GM23338 (cell line): ENCODE measurements at regions not wholly inside any gene's neighbourhood (a gene's known extent, or its start where the extent isn't known, plus 50 kb on each side); places are given as distances from the start of the nearest gene placed in this dataset.

Source experiments
- ATAC-seq: fragments of 200-7000 bp; cut with Tn5 transposase; 3 replicates; pipeline ENCODE4 v1.9.1; 2020
- DNase-seq: peaks from one replicate; pipeline ENCODE4 v3.0.0-alpha.2; 2015; ENCODE audit warnings: low spot score
- H2AFZ ChIP-seq: fragments of 200-600 bp; sonication (generic); 2 replicates; pipeline ENCODE4 v1.8.0; 2016; ENCODE audit warnings: antibody characterized with exemption, mild to moderate bottlenecking, moderate library complexity
- H3F3A ChIP-seq: fragments of 200-600 bp; sonication (generic); replicated peaks from 2 replicates; pipeline ENCODE4 v1.8.0; 2017; ENCODE audit warnings: antibody characterized with exemption, mixed run types, low read depth
- H3K27ac ChIP-seq: fragments of 200-600 bp; sonication (generic); 2 replicates; pipeline ENCODE4 v1.6.1; 2016; ENCODE audit warnings: low read depth
- H3K27me3 ChIP-seq: fragments of 200-600 bp; sonication (generic); 2 replicates; pipeline ENCODE4 v1.8.0; 2016; ENCODE audit warnings: mild to moderate bottlenecking, mixed run types, moderate library complexity; ENCODE audit not compliant: insufficient read depth
- H3K36me3 ChIP-seq: fragments of 200-600 bp; sonication (generic); 2 replicates; pipeline ENCODE4 v1.8.0; 2016; ENCODE audit warnings: mild to moderate bottlenecking; ENCODE audit not compliant: insufficient read depth
- H3K4me1 ChIP-seq: fragments of 200-600 bp; sonication (generic); 2 replicates; pipeline ENCODE4 v1.8.0; 2016; ENCODE audit warnings: mild to moderate bottlenecking, moderate library complexity; ENCODE audit not compliant: insufficient read depth
- H3K4me2 ChIP-seq: fragments of 200-600 bp; sonication (generic); 2 replicates; pipeline ENCODE4 v1.7.1; 2017; ENCODE audit warnings: mixed run types
- H3K4me3 ChIP-seq: fragments of 200-600 bp; sonication (generic); 2 replicates; pipeline ENCODE4 v1.6.1; 2016; ENCODE audit warnings: mixed run types
- H3K79me2 ChIP-seq: fragments of 200-600 bp; sonication (generic); replicated peaks from 2 replicates; pipeline ENCODE4 v1.8.0; 2017; ENCODE audit warnings: mild to moderate bottlenecking; ENCODE audit not compliant: insufficient read depth
- H3K9me2 ChIP-seq: fragments of 200-600 bp; sonication (generic); 2 replicates; pipeline ENCODE4 v1.8.0; 2017; ENCODE audit not compliant: insufficient read depth
- H4K20me1 ChIP-seq: fragments of 200-600 bp; sonication (generic); replicated peaks from 2 replicates; pipeline ENCODE4 v1.8.0; 2017; ENCODE audit warnings: mild to moderate bottlenecking; ENCODE audit not compliant: insufficient read depth
- H3K27ac Mint-ChIP-seq: 2 replicates; pipeline ENCODE4 v1.8.0; 2020; ENCODE audit warnings: inconsistent platforms, mild to moderate bottlenecking, moderate library complexity, mixed read lengths
- H3K27me3 Mint-ChIP-seq: 3 replicates; pipeline ENCODE4 v1.8.0; 2022; ENCODE audit warnings: low read depth, mild to moderate bottlenecking, moderate library complexity, mixed read lengths, inconsistent platforms; ENCODE audit not compliant: insufficient read depth, poor library complexity
- H3K36me3 Mint-ChIP-seq: 3 replicates; pipeline ENCODE4 v1.8.0; 2021; ENCODE audit warnings: low read depth, mild to moderate bottlenecking, inconsistent platforms, moderate library complexity, mixed read lengths
- H3K4me1 Mint-ChIP-seq: 3 replicates; pipeline ENCODE4 v1.8.0; 2020; ENCODE audit warnings: mild to moderate bottlenecking, inconsistent platforms, mixed read lengths
- H3K4me3 Mint-ChIP-seq: 3 replicates; pipeline ENCODE4 v1.8.0; 2021; ENCODE audit warnings: moderate library complexity, mild to moderate bottlenecking, inconsistent platforms, mixed read lengths
- H3K9me3 Mint-ChIP-seq: 3 replicates; pipeline ENCODE4 v1.8.0; 2020; ENCODE audit warnings: moderate library complexity, mild to moderate bottlenecking, inconsistent platforms, mixed read lengths
- CREB1 ChIP-seq: fragments of 250-450 bp; sonication (Bioruptor Pico); IDR thresholded peaks from 2 replicates; pipeline ENCODE4 v1.5.0; 2020; ENCODE audit warnings: low read depth, mild to moderate bottlenecking, moderate library complexity
- EZH2 ChIP-seq: fragments of 200-600 bp; sonication (generic); IDR thresholded peaks from one replicate; pipeline ENCODE4 v1.8.0; 2017; ENCODE audit warnings: antibody characterized with exemption, mild to moderate bottlenecking, low read depth; ENCODE audit not compliant: unreplicated experiment
- NANOG ChIP-seq: IDR thresholded peaks from 2 replicates; pipeline ENCODE4 v1.6.1; 2016; ENCODE audit warnings: antibody characterized with exemption, borderline replicate concordance
- STAT1 ChIP-seq: IDR thresholded peaks from one replicate; pipeline ENCODE4 v1.6.1; 2016; ENCODE audit warnings: antibody characterized with exemption; ENCODE audit not compliant: unreplicated experiment
- ZNF114 ChIP-seq: fragments of 250-450 bp; sonication (Bioruptor Pico); IDR thresholded peaks from 2 replicates; pipeline ENCODE4 v1.5.0; 2020; ENCODE audit warnings: mild to moderate bottlenecking, moderate library complexity
- ZNF331 ChIP-seq: fragments of 250-450 bp; sonication (Bioruptor Pico); IDR thresholded peaks from 2 replicates; pipeline ENCODE4 v1.5.0; 2020; ENCODE audit warnings: low read depth, mild to moderate bottlenecking, moderate library complexity
- TF ChIP-seq, protein P1 (sequence below): IDR thresholded peaks from one replicate; pipeline ENCODE4 v1.6.1; 2018; ENCODE audit warnings: antibody characterized with exemption; ENCODE audit not compliant: unreplicated experiment
- TF ChIP-seq, protein P2 (sequence below): IDR thresholded peaks from 2 replicates; pipeline ENCODE4 v1.6.1; 2016; ENCODE audit warnings: antibody characterized with exemption
- TF ChIP-seq, protein P3 (sequence below), 2 experiments: fragments of 200-600 bp in 1 of 2; sonication (generic) in 1 of 2; conservative IDR thresholded peaks; 2 replicates each; pipeline versions ENCODE4 v1.5.1 to v1.6.1; 2016 to 2017; ENCODE audit warnings: antibody characterized with exemption in 2 of 2, low read depth in 2 of 2, mild to moderate bottlenecking in 2 of 2, moderate library complexity in 1 of 2

DNA sequence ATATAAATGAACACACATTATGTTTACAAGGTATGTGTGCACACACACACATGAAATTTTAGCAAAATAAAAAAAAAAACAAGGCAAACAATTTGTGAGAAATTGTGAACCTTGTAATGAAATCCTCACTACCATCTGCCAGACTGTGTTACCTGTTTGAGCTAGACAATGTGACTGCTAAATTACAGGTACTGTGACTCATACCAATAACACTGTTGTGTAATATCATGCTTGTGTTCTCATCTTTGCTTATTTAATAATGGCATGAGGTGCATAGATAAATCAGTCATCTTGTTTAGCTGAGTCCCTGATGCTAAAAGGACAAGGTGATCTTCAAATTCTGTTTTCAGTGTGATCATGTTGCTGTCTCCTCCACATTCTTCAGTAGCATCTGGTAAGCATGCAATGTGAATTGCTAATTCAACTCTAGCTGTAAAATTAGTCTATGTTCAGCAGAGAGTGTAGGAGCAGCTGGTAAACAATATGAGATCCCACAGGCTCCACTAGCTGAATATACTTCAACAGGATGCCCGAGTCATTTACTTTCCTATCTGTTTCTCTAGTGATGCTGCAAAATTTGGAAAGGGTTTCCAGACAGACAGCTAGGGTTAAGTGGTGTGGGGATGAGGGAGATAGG lies 966.3 kb upstream of the C9orf72 start (continued):
- TF ChIP-seq, protein P1, sequence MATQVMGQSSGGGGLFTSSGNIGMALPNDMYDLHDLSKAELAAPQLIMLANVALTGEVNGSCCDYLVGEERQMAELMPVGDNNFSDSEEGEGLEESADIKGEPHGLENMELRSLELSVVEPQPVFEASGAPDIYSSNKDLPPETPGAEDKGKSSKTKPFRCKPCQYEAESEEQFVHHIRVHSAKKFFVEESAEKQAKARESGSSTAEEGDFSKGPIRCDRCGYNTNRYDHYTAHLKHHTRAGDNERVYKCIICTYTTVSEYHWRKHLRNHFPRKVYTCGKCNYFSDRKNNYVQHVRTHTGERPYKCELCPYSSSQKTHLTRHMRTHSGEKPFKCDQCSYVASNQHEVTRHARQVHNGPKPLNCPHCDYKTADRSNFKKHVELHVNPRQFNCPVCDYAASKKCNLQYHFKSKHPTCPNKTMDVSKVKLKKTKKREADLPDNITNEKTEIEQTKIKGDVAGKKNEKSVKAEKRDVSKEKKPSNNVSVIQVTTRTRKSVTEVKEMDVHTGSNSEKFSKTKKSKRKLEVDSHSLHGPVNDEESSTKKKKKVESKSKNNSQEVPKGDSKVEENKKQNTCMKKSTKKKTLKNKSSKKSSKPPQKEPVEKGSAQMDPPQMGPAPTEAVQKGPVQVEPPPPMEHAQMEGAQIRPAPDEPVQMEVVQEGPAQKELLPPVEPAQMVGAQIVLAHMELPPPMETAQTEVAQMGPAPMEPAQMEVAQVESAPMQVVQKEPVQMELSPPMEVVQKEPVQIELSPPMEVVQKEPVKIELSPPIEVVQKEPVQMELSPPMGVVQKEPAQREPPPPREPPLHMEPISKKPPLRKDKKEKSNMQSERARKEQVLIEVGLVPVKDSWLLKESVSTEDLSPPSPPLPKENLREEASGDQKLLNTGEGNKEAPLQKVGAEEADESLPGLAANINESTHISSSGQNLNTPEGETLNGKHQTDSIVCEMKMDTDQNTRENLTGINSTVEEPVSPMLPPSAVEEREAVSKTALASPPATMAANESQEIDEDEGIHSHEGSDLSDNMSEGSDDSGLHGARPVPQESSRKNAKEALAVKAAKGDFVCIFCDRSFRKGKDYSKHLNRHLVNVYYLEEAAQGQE = no peak
- TF ChIP-seq NANOG = no peak
- no peak for TF ChIP-seq STAT1

DNA sequence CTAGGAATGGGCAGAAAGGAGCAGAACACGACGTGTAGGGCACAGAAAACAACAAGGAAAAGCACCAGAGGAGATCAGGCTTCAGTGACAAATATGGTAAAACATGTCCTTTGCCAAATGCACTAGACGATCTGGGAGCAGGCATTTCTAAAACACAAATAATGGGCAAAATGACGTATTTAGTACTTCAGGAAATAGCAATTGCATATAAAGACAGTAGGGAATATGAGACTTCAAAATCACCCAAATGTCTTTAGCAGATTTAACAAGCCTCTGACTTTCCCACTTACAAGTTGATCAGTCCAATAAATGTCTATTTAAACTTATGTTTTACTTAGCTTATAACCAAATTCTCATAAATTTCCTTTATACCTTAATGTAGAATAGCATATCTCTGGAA lies 969.6 kb upstream of the C9orf72 start:
- DNase-seq = no peak
- no peaks in the 10 kb centered on the region for H3K27me3 ChIP-seq
- H3K27me3 Mint-ChIP-seq = peaks cover 1% of the 10 kb centered on the region
- H3K4me3 ChIP-seq = no peak overlapping the region
- H3K79me2 ChIP-seq = no peaks in the 10 kb centered on the region
- no peaks in the 10 kb centered on the region for H3K9me3 Mint-ChIP-seq
- H4K20me1 ChIP-seq = no peaks in the 10 kb centered on the region
- H2AFZ ChIP-seq = no peak overlapping the region; the same call in 1 of the 2 replicates
- H3K4me2 ChIP-seq = no peak overlapping the region
- no peaks in the 10 kb centered on the region for H3K4me1 Mint-ChIP-seq
- no peaks in the 10 kb centered on the region for H3K9me2 ChIP-seq
- H3F3A ChIP-seq = no peaks in the 10 kb centered on the region
- H3K4me1 ChIP-seq = no peaks in the 10 kb centered on the region
- no peak for TF ChIP-seq NANOG
- TF ChIP-seq, protein P1 = no peak
- TF ChIP-seq EZH2 = no peak
- TF ChIP-seq ZNF331 (CRISPR knock-in tag) = no peak
- TF ChIP-seq ZNF114 (CRISPR knock-in tag) = no peak
- no peak for TF ChIP-seq CREB1 (CRISPR knock-in tag)
- TF ChIP-seq, protein P2, sequence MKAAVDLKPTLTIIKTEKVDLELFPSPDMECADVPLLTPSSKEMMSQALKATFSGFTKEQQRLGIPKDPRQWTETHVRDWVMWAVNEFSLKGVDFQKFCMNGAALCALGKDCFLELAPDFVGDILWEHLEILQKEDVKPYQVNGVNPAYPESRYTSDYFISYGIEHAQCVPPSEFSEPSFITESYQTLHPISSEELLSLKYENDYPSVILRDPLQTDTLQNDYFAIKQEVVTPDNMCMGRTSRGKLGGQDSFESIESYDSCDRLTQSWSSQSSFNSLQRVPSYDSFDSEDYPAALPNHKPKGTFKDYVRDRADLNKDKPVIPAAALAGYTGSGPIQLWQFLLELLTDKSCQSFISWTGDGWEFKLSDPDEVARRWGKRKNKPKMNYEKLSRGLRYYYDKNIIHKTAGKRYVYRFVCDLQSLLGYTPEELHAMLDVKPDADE = no peak
- TF ChIP-seq, protein P3, sequence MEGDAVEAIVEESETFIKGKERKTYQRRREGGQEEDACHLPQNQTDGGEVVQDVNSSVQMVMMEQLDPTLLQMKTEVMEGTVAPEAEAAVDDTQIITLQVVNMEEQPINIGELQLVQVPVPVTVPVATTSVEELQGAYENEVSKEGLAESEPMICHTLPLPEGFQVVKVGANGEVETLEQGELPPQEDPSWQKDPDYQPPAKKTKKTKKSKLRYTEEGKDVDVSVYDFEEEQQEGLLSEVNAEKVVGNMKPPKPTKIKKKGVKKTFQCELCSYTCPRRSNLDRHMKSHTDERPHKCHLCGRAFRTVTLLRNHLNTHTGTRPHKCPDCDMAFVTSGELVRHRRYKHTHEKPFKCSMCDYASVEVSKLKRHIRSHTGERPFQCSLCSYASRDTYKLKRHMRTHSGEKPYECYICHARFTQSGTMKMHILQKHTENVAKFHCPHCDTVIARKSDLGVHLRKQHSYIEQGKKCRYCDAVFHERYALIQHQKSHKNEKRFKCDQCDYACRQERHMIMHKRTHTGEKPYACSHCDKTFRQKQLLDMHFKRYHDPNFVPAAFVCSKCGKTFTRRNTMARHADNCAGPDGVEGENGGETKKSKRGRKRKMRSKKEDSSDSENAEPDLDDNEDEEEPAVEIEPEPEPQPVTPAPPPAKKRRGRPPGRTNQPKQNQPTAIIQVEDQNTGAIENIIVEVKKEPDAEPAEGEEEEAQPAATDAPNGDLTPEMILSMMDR (conservative IDR thresholded peaks at IDR 0.05; ENCODE audit: low read depth in 2 of 2) = no peak
- no peak for TF ChIP-seq STAT1
- H3K27ac Mint-ChIP-seq = no peak overlapping the region
- no peaks in the 10 kb centered on the region for H3K36me3 ChIP-seq
- no peak overlapping the region for H3K27ac ChIP-seq
- no peaks in the 10 kb centered on the region for H3K36me3 Mint-ChIP-seq
- H3K4me3 Mint-ChIP-seq = no peak overlapping the region
- ATAC-seq = no peak
